ENCODE measurements at regions not wholly inside any gene's neighbourhood (a gene's known extent, or its start where the extent isn't known, plus 50 kb on each side); places are given as distances from the start of the nearest gene placed in this dataset.

DNA sequence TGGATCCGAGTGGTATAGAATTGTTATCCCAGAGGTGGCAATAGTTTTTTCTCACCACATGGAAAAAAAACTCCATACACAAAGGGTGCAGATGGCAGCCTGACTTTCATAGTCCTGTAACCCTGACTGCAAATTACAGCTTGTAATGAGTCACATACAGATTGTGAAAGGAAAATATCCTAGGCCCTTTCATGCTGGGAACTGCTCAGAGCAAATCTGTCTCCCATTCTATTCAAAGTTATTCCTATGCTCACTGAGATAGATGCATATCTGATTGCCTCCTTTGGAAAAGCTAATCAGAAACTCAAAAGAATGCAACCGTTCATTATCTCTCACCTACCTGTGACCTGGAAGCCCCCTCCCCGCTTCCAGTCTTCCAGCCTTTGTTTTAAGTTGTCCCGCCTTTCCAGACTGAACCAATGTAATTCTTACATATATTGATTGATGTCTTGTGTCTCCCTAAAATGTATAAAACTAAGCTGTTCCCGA is 108.7 kb upstream of the MAP3K4 start:
- TF ChIP-seq POLR2A (IDR thresholded peaks at IDR 0.05) (no peak), CTCF (IDR thresholded peaks at IDR 0.05) (no peak)
